Endothelial cell of umbilical vein (primary cell): ENCODE measurements at regions not wholly inside any gene's neighbourhood (a gene's known extent, or its start where the extent isn't known, plus 50 kb on each side); places are given as distances from the start of the nearest gene placed in this dataset.

Experiments
- BruUV-seq: library from RNA; stranded (reverse); fragments of 400-500 nt; replicated peaks from 2 replicates; lab custom pipeline; 2021; lab: Mats Ljungman, UMichigan
- CTCF ChIA-PET: fragments of 300-600, 350-600 bp; sonication (Branson Sonifier 250); formaldehyde crosslinking; loops from one replicate; lab custom pipeline; 2021; ENCODE audit warnings: antibody characterized with exemption, inconsistent platforms; lab: Charles Lee
- POLR2A ChIA-PET: fragments of 300-600, 350-600 bp; sonication (Branson Sonifier 250); formaldehyde crosslinking; loops from one replicate; lab custom pipeline; 2021; ENCODE audit warnings: antibody characterized with exemption, inconsistent platforms; lab: Charles Lee
- DNase-seq: peaks from one replicate; pipeline ENCODE4 v3.0.0-alpha.2; 2011; ENCODE audit warnings: low read depth, low spot score
- FAIRE-seq: peaks from 2 replicates; lab custom pipeline; 2011; peaks lifted over from hg19 to GRCh38; lab: Jason Lieb, UNC
- H2AFZ ChIP-seq: 2 replicates; pipeline ENCODE4 v1.6.0; 2012; ENCODE audit warnings: low read depth, low read length, control low read depth, inconsistent platforms
- H3K27ac ChIP-seq: 2 replicates; pipeline ENCODE4 v1.5.1; 2011; ENCODE audit warnings: low read depth, mild to moderate bottlenecking, control low read depth, low read length, moderate library complexity; ENCODE audit not compliant: insufficient read depth
- H3K27me3 ChIP-seq, 2 experiments: 2 replicates each; pipeline versions ENCODE4 v1.6.0 to v1.6.1; 2011; ENCODE audit warnings: low read length in 2 of 2, mixed read lengths in 1 of 2; ENCODE audit not compliant: control insufficient read depth in 2 of 2, insufficient read depth in 2 of 2
- H3K36me3 ChIP-seq, 2 experiments: 2 replicates in 1 of 2; 3 replicates in 1 of 2; pipeline ENCODE4 v1.5.1; 2011; ENCODE audit warnings: low read length in 2 of 2, mild to moderate bottlenecking in 1 of 2, moderate library complexity in 1 of 2; ENCODE audit not compliant: control insufficient read depth in 2 of 2, insufficient read depth in 2 of 2; ENCODE audit errors: extremely low read depth in 1 of 2
- H3K4me1 ChIP-seq: 3 replicates; pipeline ENCODE4 v1.5.1; 2011; ENCODE audit warnings: mild to moderate bottlenecking, low read length; ENCODE audit not compliant: control insufficient read depth, insufficient read depth; ENCODE audit errors: extremely low read depth
- H3K4me2 ChIP-seq: 2 replicates; pipeline ENCODE4 v1.6.1; 2011; ENCODE audit warnings: low read length, control low read depth, mixed read lengths; ENCODE audit not compliant: insufficient read depth
- H3K4me3 ChIP-seq, 3 experiments: fragments of 200-600 bp in 1 of 3; sonication (generic), shearing (Covaris generic) in 1 of 3; replicated peaks in 1 of 3; 2 replicates each; pipeline ENCODE4 v1.5.1; 2011 to 2016; ENCODE audit warnings: control low read depth in 3 of 3, low read length in 3 of 3, mild to moderate bottlenecking in 2 of 3, inconsistent platforms in 1 of 3, low read depth in 1 of 3, moderate library complexity in 1 of 3; ENCODE audit not compliant: insufficient read depth in 1 of 3
- H3K79me2 ChIP-seq: 2 replicates; pipeline ENCODE4 v1.6.0; 2012; ENCODE audit warnings: low read length, inconsistent platforms; ENCODE audit not compliant: control insufficient read depth, insufficient read depth
- H3K9ac ChIP-seq: replicated peaks from 2 replicates; pipeline ENCODE3; 2011; ENCODE audit warnings: low read length, control low read depth; ENCODE audit not compliant: insufficient read depth; ENCODE audit errors: extremely low read depth
- H3K9me1 ChIP-seq: replicated peaks from 3 replicates; pipeline ENCODE4 v1.6.0; 2011; ENCODE audit warnings: mild to moderate bottlenecking, low read length; ENCODE audit not compliant: control insufficient read depth, insufficient read depth; ENCODE audit errors: extremely low read depth
- H3K9me3 ChIP-seq: replicated peaks from 2 replicates; pipeline ENCODE4 v1.5.1; 2012; ENCODE audit warnings: low read length, inconsistent platforms; ENCODE audit not compliant: control insufficient read depth, insufficient read depth
- H4K20me1 ChIP-seq: replicated peaks from 2 replicates; pipeline ENCODE3; 2011; ENCODE audit warnings: mild to moderate bottlenecking, low read length; ENCODE audit not compliant: control insufficient read depth, insufficient read depth; ENCODE audit errors: extremely low read depth
- EZH2 ChIP-seq: IDR thresholded peaks from 2 replicates; pipeline ENCODE4 v1.6.1; 2012; ENCODE audit warnings: borderline replicate concordance, low read depth, mild to moderate bottlenecking, moderate library complexity, low read length, inconsistent platforms; ENCODE audit not compliant: severe bottlenecking
- FOS ChIP-seq: IDR thresholded peaks from 2 replicates; pipeline ENCODE4 v1.6.1; 2011; ENCODE audit warnings: mild to moderate bottlenecking, low read length, moderate library complexity, borderline replicate concordance; ENCODE audit not compliant: insufficient read depth
- GATA2 ChIP-seq: IDR thresholded peaks from 2 replicates; pipeline ENCODE4 v1.7.0; 2011; ENCODE audit warnings: low read depth, mild to moderate bottlenecking, moderate library complexity, mixed read lengths, low read length; ENCODE audit not compliant: insufficient read length, insufficient read depth
- JUN ChIP-seq: IDR thresholded peaks from 2 replicates; pipeline ENCODE4 v1.6.1; 2011; ENCODE audit warnings: borderline replicate concordance, low read depth; ENCODE audit not compliant: insufficient read length, insufficient read depth
- MYC ChIP-seq: IDR thresholded peaks from one replicate; pipeline ENCODE4 v1.6.1; 2011; ENCODE audit warnings: mild to moderate bottlenecking, low read depth, low read length
- POLR2A ChIP-seq: IDR thresholded peaks from 2 replicates; pipeline ENCODE4 v1.6.1; 2012; ENCODE audit warnings: low read depth, mild to moderate bottlenecking, control low read depth, low read length
- POLR2AphosphoS5 ChIP-seq: IDR thresholded peaks from 2 replicates; pipeline ENCODE4 v1.6.1; 2012; ENCODE audit warnings: low read depth, mild to moderate bottlenecking, control low read depth, low read length, moderate library complexity; ENCODE audit not compliant: insufficient read depth
- dilution Hi-C: fragments of 300-500 bp; cut with MboI; formaldehyde crosslinking; loops from one replicate; pipeline ENCODE4 v1.15.0; 2019; ENCODE audit warnings: low sequenced_read_pairs; ENCODE audit not compliant: extremely low pct_ligation_motif_present
- intact Hi-C: fragments of 100-400 bp; cut with micrococcal nuclease; formaldehyde crosslinking; loops from one replicate; pipeline ENCODE4 v1.10.0; 2022
- TF ChIP-seq, protein P1 (sequence below), 2 donors: IDR thresholded peaks; 1 replicate in 1 of 2; 2 replicates in 1 of 2; pipeline ENCODE4 v1.5.1; 2011; ENCODE audit warnings: low read length in 2 of 2, mild to moderate bottlenecking in 2 of 2, moderate library complexity in 2 of 2, control low read depth in 1 of 2, inconsistent platforms in 1 of 2, low read depth in 1 of 2; ENCODE audit not compliant: insufficient read depth in 1 of 2; ENCODE audit errors: extremely low read depth in 1 of 2
- TF ChIP-seq, protein P2 (sequence below): IDR thresholded peaks from 2 replicates; pipeline ENCODE4 v1.6.1; 2011; ENCODE audit not compliant: insufficient read depth, insufficient read length

DNA sequence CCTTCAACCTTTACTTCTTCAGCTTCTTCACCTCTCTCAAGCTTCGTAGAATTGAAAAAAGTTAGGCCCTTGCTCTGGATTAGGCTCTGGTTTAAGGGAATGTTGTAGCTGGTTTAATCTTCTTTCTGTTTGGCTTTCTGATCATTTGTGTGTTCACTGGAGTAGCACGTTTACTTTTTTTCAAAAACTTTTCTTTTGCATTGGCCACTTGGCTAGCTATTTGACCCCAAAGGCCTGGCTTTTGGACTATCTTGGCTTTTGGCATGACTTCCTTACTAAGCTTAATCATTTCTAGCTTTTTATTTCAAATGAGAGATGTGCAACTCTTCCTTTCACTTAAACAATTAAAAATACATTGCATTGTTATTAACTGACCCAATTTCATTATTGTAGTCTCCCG, 1154.8 kb upstream of the ZEB2 start:
- intact Hi-C loops: loop anchor here (1.0 kb wide), 1 partner anchor 7 kb away; no protein-coding TSS in a partner anchor
- no peaks in the 10 kb centered on the region for H3K4me1 ChIP-seq
- dilution Hi-C loops: no loop called here
- ChIA-PET CTCF (interaction anchor here (0.9 kb wide), 1 partner anchor 8 kb away, joined by 6 read pairs; no protein-coding TSS in a partner anchor), POLR2A (no interaction called here)
- no TSS peak for BruUV-seq
- no peak overlapping the region for H3K9ac ChIP-seq
- no peaks in the 10 kb centered on the region for H3K9me3 ChIP-seq
- no peaks in the 10 kb centered on the region for H3K79me2 ChIP-seq
- no peak for FAIRE-seq
- H3K4me3 ChIP-seq: no peak overlapping the region
- H4K20me1 ChIP-seq: no peaks in the 10 kb centered on the region
- DNase-seq: no peak
- TF ChIP-seq GATA2: no peak
- no peak for TF ChIP-seq FOS
- TF ChIP-seq POLR2A: no peak
- TF ChIP-seq, protein P1, sequence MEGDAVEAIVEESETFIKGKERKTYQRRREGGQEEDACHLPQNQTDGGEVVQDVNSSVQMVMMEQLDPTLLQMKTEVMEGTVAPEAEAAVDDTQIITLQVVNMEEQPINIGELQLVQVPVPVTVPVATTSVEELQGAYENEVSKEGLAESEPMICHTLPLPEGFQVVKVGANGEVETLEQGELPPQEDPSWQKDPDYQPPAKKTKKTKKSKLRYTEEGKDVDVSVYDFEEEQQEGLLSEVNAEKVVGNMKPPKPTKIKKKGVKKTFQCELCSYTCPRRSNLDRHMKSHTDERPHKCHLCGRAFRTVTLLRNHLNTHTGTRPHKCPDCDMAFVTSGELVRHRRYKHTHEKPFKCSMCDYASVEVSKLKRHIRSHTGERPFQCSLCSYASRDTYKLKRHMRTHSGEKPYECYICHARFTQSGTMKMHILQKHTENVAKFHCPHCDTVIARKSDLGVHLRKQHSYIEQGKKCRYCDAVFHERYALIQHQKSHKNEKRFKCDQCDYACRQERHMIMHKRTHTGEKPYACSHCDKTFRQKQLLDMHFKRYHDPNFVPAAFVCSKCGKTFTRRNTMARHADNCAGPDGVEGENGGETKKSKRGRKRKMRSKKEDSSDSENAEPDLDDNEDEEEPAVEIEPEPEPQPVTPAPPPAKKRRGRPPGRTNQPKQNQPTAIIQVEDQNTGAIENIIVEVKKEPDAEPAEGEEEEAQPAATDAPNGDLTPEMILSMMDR (IDR thresholded peaks at IDR 0.05; ENCODE audit: extremely low read depth in 1 of 2, insufficient read depth in 1 of 2, low read depth in 1 of 2, low read length in 2 of 2): no peak
- no peak for TF ChIP-seq MYC
- TF ChIP-seq JUN: no peak
- TF ChIP-seq, protein P2, sequence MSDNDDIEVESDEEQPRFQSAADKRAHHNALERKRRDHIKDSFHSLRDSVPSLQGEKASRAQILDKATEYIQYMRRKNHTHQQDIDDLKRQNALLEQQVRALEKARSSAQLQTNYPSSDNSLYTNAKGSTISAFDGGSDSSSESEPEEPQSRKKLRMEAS: no peak
- no peak for TF ChIP-seq POLR2AphosphoS5
- TF ChIP-seq EZH2: no peak
- H3K27me3 ChIP-seq: no peaks in the 10 kb centered on the region
- H3K9me1 ChIP-seq: no peaks in the 10 kb centered on the region
- no peak overlapping the region for H2AFZ ChIP-seq
- H3K36me3 ChIP-seq: no peaks in the 10 kb centered on the region
- H3K27ac ChIP-seq: no peak overlapping the region
- H3K4me2 ChIP-seq: no peak overlapping the region
